MCF 10A (cell line): ENCODE measurements at regions not wholly inside any gene's neighbourhood (a gene's known extent, or its start where the extent isn't known, plus 50 kb on each side); places are given as distances from the start of the nearest gene placed in this dataset.
A peak's percentile ranks its signal among the peaks of the same experiment; 100 is the strongest.

Source experiments
- BruUV-seq: library from RNA; stranded (reverse); fragments of 400-500 nt; replicated peaks from 2 replicates; lab custom pipeline; 2021; lab: Mats Ljungman, UMichigan
- CTCF ChIA-PET: fragments of 300-600 bp; sonication (Branson Sonifier 250); formaldehyde crosslinking; extraction: SDS; loops from one replicate; lab custom pipeline; 2021; ENCODE audit warnings: antibody characterized with exemption, inconsistent platforms; lab: Yijun Ruan, JAX
- POLR2A ChIA-PET: fragments of 300-600, 350-650 bp; sonication (Branson Sonifier 250); formaldehyde crosslinking; extraction: SDS; loops from one replicate; lab custom pipeline; 2020; ENCODE audit warnings: antibody characterized with exemption, inconsistent platforms; lab: Yijun Ruan, JAX
- DNase-seq: peaks from one replicate; pipeline ENCODE4 v3.0.0-alpha.2; 2018; ENCODE audit not compliant: unreplicated experiment
- H3K27ac Mint-ChIP-seq: one replicate; pipeline ENCODE4 v1.8.0; 2022; ENCODE audit warnings: mild to moderate bottlenecking, low read depth, mixed read lengths; ENCODE audit not compliant: unreplicated experiment
- H3K27me3 Mint-ChIP-seq: one replicate; pipeline ENCODE4 v1.8.0; 2022; ENCODE audit warnings: mixed read lengths; ENCODE audit not compliant: insufficient read depth, unreplicated experiment
- H3K36me3 Mint-ChIP-seq: one replicate; pipeline ENCODE4 v1.8.0; 2022; ENCODE audit warnings: mild to moderate bottlenecking, moderate library complexity, mixed read lengths; ENCODE audit not compliant: insufficient read depth, unreplicated experiment
- H3K4me1 Mint-ChIP-seq: one replicate; pipeline ENCODE4 v1.8.0; 2022; ENCODE audit warnings: mixed read lengths; ENCODE audit not compliant: insufficient read depth, unreplicated experiment
- H3K4me3 Mint-ChIP-seq: one replicate; pipeline ENCODE4 v1.8.0; 2022; ENCODE audit warnings: mild to moderate bottlenecking, moderate library complexity, mixed read lengths; ENCODE audit not compliant: unreplicated experiment
- H3K9me3 Mint-ChIP-seq: one replicate; pipeline ENCODE4 v1.8.0; 2022; ENCODE audit warnings: mixed read lengths; ENCODE audit not compliant: unreplicated experiment
- CTCF ChIP-seq: fragments of 200-600 bp; IDR thresholded peaks from one replicate; pipeline ENCODE4 v1.8.0; 2022; ENCODE audit warnings: antibody characterized with exemption, mild to moderate bottlenecking; ENCODE audit not compliant: unreplicated experiment
- intact Hi-C: fragments of 100-400 bp; cut with micrococcal nuclease; formaldehyde crosslinking; loops from 2 replicates; pipeline ENCODE4 v1.14.1; 2022

DNA sequence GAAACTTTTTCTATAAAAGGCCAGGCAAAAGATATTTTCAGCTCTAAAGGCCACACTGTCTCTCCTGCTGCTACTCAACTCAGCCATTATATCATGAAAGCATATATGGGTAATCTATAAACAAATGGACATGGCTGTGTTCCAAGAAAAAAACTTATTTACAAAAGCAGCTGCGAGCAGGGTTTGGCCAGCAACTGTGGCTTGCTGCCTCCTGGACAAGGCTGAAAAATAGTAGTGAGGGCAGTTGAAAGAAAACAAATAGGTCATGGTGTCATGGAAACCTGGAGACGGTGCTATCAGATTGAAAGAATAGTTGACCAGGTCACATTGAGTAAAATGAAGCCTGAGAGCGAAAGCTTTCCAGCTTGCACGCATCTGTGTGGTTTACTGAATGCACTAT lies 89.2 kb upstream of the LRATD1 start:
- TF ChIP-seq CTCF, result no peak
- H3K36me3 Mint-ChIP-seq, result no peaks in the 10 kb centered on the region
- H3K27me3 Mint-ChIP-seq, result no peaks in the 10 kb centered on the region
- intact Hi-C loops, result no loop called here
- no peaks in the 10 kb centered on the region for H3K4me1 Mint-ChIP-seq
- H3K9me3 Mint-ChIP-seq, result peaks cover 18% of the 10 kb centered on the region
- H3K27ac Mint-ChIP-seq, result no peak overlapping the region
- ChIA-PET POLR2A (no interaction called here), CTCF (no interaction called here)
- H3K4me3 Mint-ChIP-seq, result no peak overlapping the region
- BruUV-seq, result no TSS peak
- DNase-seq, result no peak

- intact Hi-C loops, result no loop called here
- no TSS peak for BruUV-seq
- CTCF ChIA-PET, result interaction anchor here (0.6 kb wide), 1 partner anchor 397 kb away, joined by 3 read pairs; no protein-coding TSS in a partner anchor
Measured at GRCh38 chr2:14544247-14544646, 88.3 kb upstream of the LRATD1 start.

DNA sequence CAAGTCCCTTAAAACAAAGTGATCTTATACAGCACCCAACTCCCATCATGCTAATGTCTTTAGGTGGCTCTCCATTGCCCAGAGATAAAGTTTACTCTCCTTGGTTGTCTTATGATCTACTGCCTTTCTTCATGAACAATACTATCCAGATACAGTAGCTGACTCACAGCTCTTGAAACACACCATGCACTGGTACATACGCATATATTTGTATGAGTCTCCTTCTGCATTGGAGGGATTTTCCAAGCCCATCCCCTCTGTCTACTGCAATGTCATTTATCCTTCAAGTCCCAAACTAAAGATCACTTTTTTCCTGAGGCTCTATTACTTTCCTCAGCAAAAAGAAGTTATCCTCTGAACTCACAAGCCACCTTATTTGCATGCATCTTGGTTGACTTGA lies 84.7 kb upstream of the LRATD1 start:
- peaks cover 5% of the 10 kb centered on the region for H3K9me3 Mint-ChIP-seq
- H3K27ac Mint-ChIP-seq, result no peak overlapping the region
- H3K36me3 Mint-ChIP-seq, result no peaks in the 10 kb centered on the region
- TF ChIP-seq CTCF, result no peak
- no peaks in the 10 kb centered on the region for H3K4me1 Mint-ChIP-seq
- H3K27me3 Mint-ChIP-seq, result no peaks in the 10 kb centered on the region
- ChIA-PET POLR2A (interaction anchor here (1.2 kb wide), 1 partner anchor 26 kb away, joined by 3 read pairs; no protein-coding TSS in a partner anchor), CTCF (interaction anchor here (0.9 kb wide), 1 partner anchor 86 kb away, joined by 4 read pairs; no protein-coding TSS in a partner anchor)
- intact Hi-C loops, result no loop called here
- BruUV-seq, result no TSS peak
- no peak for DNase-seq
- H3K4me3 Mint-ChIP-seq, result no peak overlapping the region

More at GRCh38 chr2:14544247-14544646, 88.3 kb upstream of the LRATD1 start:
- POLR2A ChIA-PET, result interaction anchor here (1.0 kb wide), 1 partner anchor 9 kb away, joined by 3 read pairs; no protein-coding TSS in a partner anchor
- H3K4me3 Mint-ChIP-seq, result no peak overlapping the region
- TF ChIP-seq CTCF, result no peak
- no peaks in the 10 kb centered on the region for H3K27me3 Mint-ChIP-seq
- DNase-seq, result no peak
- no peaks in the 10 kb centered on the region for H3K36me3 Mint-ChIP-seq
- peaks cover 18% of the 10 kb centered on the region for H3K9me3 Mint-ChIP-seq
- no peaks in the 10 kb centered on the region for H3K4me1 Mint-ChIP-seq
- H3K27ac Mint-ChIP-seq, result peak overlapping the region; percentile 8

DNA sequence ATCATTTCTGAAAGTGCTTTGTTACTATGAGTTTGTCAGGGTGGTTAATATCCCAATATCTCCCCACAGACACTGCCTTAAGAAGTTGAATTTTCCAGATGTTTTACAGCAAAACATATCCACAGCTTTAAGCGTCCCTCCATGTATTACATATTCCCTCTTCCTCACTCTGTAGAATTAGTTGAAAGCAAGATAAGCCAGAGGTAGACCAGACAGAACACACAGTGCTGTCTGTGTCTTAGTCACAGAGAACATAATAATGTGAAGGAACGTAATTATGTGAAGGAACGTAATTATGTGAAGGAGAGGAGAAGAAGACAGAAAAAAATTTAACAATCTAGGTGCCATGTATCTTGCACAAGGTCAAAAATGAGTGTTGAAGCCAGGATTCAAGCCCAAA lies 81.9 kb upstream of the LRATD1 start:
- ChIA-PET POLR2A (no interaction called here), CTCF (interaction anchor here (0.6 to 1.1 kb wide), 3 partner anchors 9 to 102 kb away, joined by 3 to 6 read pairs (median 3); no protein-coding TSS in a partner anchor)
- TF ChIP-seq CTCF, result no peak
- no TSS peak for BruUV-seq
- no peak overlapping the region for H3K27ac Mint-ChIP-seq
- H3K27me3 Mint-ChIP-seq, result no peaks in the 10 kb centered on the region
- intact Hi-C loops, result no loop called here
- no peak for DNase-seq
- no peaks in the 10 kb centered on the region for H3K36me3 Mint-ChIP-seq
- H3K4me3 Mint-ChIP-seq, result no peak overlapping the region
- H3K9me3 Mint-ChIP-seq, result no peaks in the 10 kb centered on the region
- H3K4me1 Mint-ChIP-seq, result no peaks in the 10 kb centered on the region
